Fibroblast of upper back skin (primary cell): ENCODE measurements at regions not wholly inside any gene's neighbourhood (a gene's known extent, or its start where the extent isn't known, plus 50 kb on each side); places are given as distances from the start of the nearest gene placed in this dataset.
A peak's percentile ranks its signal among the peaks of the same experiment; 100 is the strongest.
"Not testable (repeated sequence)": the region's sequence is repeated elsewhere in the genome, so short reads cannot be mapped to it uniquely, and the experiment has no call there.

Source experiments
- DNase-seq: peaks from one replicate; pipeline ENCODE4 v3.0.0-alpha.2; 2013

DNA sequence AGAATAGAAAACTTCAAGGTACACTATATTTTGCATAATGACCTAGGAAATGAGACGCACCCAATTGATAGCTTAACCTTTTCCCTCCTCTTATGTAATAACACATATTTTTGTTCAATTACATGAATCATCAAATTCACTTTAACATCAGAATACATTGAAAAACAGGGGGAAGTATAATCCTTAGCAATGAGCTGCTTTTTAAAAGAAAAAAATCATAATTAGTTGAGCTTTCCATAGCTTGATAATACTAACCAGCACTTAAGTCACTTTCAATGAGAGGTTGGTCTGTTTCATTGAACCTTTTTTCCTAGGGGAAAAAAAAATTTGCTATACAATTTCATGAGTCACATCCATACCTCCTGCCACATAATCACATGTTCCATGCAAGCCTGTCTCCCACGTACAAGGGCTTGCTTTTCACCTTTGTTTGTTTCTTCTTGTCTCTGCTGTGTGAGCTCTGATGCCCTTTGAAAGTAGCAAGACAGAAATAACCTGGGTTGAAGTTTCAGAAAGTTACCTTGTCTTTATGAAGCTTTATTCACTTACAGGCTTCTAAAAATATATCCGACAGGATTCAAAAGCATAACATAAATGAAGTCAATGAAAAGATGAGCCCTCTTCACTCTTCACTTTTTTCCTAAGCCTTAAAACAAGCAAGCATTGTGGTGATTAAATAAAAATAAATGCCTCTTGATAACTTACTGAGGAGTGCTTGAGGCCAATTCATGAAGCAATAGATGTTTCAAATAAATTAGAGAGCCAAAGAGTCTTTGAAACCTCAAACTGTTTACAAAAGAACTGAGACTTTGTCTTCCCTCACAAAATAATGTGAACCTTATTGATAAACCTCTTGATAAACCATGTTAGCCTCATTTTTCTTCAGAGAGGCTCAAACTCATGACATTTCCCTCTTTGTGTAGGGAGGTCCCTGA, 108.5 kb downstream of the FEM1C start:
- no peak for DNase-seq

DNA sequence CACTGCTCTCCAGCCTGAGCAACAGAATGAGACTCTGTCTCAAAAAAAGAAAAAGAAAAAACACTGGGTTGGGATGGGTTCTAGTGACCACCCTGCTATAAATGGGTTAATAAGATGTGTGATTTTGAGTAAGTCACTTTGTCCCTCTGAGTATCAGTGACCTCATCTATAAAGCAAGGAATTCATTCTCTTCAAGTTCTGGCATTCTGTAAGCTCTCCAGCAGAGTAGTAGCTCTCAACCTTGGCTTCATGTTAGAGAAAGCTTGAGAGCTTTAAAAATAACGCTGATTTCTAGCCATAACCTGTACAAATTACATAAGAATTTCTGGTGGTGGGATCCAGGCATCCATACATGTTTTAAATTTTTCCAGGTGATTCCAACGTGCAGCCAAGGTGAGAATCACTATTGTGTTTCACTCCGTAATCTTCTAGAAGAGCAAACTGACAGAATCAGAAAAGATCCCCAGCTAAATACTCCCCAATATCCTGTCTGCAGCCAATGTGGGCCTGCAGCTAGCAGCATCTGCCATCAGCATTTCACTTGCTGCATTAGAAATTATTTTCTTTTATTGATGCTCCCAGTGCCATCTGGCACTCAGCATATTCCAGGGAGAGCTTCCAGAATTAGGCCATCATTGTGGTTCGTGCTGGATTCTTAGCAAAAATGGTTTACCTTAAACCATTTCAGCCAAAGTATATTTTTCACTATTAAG, 109.4 kb downstream of the FEM1C start:
- DNase-seq = no peak

DNA sequence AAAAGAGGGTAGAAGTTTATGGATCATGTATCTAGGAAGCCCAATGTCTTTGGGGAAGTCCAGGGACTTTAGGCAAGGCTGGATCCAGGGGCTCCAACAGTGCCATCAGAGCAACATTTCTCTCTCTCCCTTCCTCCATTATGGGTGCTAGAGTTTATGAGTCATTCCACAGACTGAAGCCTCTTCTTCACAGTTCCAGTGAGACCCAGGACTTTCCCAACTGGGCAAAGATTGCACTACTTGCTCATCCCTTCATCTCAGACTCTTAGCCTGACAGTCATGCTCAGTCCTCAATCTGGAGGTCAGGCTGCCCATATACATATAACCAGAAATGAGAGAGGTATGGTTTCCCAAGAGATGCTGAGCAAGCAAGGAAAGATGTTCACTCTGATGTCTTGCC, 110.7 kb downstream of the FEM1C start:
- no peak for DNase-seq

DNA sequence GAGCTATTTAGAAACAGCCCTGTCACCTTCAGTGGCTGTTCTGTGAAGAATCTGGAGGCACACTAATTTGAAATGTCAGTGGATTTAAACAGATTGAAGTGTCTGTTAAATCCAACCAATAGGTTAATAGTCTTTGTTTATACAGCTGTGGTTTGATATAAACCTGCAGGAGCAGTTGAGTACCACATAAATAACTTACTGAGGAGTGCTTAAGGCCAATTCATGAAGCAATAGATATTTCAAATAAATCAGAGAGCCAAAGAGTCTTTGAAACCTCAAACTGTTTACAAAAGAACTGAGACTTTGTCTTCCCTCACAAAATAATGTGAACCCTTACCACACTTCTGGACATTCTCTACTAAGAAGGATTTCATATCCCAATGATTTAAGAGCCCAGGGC, 111.9 kb downstream of the FEM1C start:
- peak; percentile 40 for DNase-seq

DNA sequence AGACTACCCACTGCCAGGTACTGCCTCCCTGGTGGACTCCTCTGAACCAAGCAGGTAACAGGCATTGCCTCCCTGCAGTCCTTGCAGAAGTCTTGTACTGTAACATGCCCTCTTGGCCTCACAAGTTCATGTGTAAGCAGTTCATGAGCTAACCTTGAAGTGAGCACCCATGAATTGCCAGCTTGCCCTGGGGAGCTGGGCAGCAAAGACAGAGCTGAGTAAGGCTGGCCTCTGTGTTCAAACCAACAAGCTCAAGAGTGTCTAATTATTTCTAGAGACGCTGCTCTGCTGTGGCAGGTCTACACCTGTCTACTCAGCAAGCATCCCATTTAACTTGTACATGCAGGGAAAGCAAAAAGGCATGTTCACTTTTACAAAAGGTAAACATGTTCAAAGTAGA, 113.5 kb downstream of the FEM1C start:
- no peak for DNase-seq

DNA sequence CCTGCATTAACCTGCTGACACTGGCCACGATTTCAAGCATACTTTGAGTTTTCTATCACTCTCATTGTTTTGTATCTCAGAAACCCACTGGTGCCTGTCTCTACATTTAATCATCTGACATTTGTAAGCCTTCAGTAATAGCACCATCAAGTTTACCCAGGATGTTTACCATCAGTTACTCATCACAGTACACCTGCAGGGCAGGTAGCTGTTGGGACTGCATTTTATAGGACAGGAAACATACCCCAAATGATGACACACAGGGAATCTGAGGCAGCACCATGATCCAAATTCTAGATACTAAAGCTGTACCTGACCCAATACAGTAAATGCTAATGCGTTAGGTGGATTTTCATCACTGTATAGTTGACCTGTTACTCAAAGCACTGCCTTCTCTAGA, 114.2 kb downstream of the FEM1C start:
- DNase-seq = no peak

DNA sequence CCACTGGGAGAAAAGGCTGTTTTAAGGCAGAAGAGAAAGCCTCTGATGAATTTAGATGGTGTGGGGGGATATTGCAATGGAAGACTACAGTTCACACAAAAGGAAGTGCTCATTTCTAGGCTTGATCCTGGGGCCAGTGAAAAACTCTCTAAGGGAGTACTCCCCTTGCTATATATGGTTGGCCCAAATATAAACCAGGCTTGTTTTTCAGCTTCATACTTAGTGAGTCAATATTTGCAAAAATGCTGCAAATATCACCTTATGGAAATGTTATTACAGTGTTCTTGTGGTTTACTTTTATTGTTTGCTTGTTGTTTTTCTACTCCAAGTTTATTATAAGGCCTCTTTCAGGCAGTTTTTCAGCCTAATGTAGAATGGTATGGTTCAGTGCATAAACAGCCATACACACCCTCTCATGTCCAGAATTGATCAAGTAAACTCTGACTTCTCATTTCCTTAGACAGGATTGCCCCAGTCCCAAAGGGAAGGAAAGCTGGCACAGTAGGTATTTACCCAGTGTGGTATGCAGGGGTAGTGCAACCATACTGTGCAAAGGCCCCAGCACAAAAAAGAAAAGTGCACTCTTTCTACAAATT, 115.1 kb downstream of the FEM1C start:
- no peak for DNase-seq

DNA sequence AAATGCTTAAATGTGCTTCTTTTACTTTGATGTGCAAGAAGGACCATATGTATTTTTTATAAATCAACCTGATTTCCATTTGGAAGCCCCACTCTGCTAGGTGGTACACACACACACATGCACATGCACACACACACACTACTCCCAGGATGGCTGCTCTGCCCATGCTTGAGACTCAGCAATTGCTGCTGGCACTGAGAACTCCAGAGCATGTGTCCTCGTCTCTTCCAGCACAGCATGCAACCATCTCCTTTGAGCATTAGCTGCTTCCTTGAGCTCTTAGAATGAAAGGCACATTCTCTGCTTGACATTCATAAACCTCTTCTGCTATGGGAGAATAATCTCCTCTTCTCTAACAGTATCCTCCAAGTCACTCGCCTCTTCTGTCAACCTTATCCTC, 115.9 kb downstream of the FEM1C start:
- DNase-seq = no peak

DNA sequence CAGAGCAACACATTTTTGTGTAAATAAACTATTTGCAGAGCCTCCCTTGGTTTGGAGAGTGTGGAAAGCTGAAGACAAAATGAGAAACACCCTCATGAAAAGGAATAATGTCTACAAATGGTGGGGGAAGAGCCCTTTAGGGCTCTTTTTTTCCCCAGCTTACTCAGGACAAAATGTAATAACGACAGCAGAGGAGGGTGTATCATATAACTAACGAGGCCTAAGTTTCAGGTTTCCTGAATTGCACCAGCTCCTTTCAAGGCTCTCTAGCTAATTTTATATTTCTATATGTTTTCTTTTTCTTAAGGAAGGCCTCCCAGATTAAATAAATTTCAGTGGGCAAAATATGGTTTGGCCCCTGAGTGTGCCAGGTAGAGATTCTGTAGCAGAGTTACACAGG, 116.3 kb downstream of the FEM1C start:
- DNase-seq = no peak

DNA sequence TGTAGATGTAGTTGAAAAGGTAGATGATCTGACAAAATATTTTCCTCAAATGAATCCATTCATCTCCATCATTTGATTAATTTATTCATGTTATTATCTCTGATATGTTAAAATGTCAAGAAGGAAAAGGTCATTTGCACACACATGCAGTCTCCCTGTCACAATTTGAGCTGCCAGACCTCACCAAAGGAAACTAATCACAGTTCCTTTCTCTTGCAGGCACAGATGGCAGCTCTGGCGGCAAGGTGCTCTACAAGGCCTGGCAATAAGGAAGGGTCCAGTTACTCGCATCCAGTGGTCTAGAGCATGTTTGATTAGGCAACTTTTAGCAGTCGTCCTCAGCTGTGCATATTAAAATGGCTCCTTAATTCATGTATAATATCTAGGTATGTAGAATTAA, 120.1 kb downstream of the FEM1C start:
- DNase-seq = no peak

DNA sequence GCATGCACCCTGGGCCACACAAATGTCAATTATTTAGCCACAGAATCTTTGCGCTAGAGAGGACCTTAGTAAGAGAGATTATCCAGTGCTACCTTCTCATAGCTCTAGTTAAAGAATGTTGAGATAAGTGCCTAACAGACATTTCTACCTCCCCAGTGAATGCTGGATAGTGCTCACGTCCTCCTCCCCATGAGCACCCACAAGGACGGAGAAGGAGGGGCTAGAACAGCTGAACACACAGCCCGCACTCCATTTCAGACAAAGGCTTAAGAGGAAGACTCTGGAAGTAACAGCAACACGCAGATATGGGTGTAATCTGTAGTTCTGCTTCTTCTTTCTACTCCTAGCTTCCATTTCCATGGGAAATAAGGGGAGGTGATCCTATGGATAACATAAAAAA, 120.5 kb downstream of the FEM1C start:
- no peak for DNase-seq

DNA sequence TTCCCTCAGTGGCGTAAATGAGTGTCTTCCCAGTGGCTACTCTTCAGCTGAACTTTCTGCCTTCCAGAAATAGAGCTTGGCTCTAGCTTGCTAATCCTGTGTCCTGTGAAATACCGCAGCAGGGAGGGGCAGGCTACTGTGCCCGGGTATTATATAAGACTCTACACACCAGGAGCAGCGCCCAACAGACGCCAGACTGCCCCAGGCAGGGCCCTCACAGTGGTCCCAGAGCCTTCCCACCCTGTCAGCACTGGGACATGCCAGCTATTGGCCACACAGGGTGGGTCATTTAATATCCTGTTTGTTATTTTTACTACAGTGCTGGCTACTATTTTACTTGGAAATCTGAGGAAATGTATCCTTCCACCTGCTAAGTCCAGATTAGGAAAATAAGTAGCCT, 121.0 kb downstream of the FEM1C start:
- no peak for DNase-seq

DNA sequence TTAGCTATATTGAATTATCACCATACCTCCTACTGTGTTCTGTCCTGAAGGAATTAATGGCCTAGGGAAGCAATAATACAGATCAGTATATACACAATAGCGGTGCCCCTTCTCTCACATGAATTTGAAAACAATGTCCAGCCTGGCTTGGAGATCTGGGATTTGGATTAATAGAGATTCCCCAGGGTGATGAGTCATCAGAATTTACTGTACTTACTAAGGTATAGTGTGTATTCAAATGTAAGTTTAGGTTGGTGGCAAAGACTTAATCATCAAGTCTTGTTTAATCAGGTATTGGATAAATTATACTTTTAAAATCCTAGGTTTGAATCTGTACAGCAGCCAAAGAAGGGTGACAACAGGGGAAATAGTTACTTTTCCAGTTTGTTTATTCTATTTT, 121.5 kb downstream of the FEM1C start:
- peak; percentile 61 for DNase-seq

DNA sequence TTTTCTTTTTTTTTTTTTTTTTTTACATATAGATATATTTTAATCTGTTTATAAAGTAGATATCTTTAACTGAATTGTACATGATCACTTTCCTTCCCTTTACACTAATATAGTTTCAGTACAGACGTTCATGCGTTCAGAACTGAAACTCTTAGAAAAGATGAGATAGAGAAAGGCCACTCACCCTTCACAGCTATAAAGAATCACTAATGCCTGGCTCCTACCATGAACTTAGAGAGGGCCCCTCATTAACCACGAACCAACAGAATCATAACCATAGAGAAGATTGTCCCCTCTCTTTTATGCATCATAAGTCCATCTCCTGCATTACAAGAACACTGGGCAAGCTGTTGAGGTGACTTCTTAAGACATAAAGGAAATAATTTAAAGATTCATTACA, 123.8 kb downstream of the FEM1C start:
- DNase-seq = not testable (repeated sequence)

DNA sequence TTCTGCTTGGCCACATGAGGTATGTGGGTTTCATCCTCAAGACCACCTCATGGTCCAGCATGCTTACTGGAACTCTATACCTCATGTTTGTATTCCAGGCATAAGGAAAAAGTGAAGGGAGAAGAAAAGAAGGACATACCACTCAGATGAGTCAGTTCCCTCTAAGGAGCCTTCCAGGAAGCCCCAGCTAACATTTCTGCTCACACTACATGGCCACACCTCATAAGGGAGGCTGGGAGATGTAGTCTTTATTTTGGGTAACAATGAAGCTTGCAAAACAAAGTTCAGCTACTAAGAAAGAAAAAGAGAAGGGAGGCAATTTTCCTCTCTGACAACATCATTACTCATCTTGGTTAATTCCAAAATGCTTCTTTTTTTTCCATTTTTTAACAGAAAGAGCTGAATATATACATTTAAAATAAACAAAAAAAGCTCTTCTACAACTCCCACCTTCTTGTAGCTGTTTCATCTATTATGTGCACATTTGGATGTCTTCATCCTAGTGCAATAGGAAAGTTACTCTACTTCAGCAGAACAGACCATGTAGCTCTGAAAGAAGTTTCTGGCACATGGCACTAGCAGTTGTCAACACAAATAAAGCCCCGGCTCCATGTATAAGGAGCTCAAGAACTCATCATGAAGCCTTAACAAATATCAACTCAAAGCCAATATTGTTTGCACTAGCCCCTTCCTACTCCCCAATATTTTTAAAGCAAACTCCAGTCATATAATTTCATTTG, 123.6 kb upstream of the CCDC112 start:
- peak; percentile 97 for DNase-seq

DNA sequence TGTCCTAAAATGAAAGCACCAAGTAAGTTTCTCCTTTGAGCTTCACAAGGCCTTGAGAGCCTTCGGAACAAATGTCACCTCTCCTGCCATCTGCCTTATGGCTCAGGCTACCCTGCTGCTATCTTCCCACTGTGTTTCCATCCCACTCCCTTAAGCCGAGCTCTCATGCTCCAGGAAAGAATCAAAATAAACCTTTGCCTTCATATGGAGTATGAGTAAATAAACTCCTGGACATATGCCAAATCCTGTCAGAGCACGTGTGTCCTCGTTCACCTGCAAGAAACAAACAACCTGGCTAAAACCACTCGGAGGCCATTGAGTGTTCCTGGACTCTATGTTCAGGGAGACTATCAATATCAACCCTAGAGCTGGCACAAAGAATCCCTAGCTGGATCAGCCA, 122.3 kb upstream of the CCDC112 start:
- no peak for DNase-seq

DNA sequence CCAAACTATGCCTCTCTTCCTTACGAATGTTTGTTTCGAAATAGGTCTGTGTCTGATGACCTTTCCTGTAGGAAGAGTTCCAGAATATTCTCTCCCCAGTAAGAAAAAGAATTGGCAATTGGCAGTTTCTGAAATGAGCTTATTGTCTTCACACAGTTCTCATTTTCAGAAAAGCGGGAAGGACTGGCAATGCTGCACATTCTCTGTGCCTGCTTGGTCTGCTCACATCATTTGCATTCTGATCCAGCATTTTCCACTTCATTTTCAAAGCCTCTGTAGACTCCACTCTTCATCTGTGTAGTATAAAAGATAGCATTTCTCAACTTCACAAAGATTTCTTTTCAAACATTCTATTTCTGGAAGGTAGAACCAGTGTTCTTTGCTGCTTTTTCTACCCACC, 120.6 kb upstream of the CCDC112 start:
- DNase-seq = no peak

DNA sequence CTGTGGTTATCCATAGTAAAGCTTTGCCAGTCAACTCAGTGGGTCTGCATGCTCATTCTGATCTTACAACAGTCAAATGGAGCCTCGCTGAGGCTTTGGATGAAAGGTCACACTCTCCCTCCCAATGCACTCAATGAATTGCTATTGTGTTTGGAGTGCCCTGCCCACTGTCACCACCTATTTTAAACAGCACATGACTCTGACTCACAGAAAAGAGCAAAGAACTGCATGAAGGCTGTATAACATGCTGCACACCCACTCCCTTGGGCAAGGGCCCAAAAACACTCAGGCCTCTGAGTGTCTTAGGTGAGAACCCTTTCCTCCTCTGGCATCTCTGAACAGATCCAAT, 118.7 kb upstream of the CCDC112 start:
- DNase-seq = peak; percentile 58

DNA sequence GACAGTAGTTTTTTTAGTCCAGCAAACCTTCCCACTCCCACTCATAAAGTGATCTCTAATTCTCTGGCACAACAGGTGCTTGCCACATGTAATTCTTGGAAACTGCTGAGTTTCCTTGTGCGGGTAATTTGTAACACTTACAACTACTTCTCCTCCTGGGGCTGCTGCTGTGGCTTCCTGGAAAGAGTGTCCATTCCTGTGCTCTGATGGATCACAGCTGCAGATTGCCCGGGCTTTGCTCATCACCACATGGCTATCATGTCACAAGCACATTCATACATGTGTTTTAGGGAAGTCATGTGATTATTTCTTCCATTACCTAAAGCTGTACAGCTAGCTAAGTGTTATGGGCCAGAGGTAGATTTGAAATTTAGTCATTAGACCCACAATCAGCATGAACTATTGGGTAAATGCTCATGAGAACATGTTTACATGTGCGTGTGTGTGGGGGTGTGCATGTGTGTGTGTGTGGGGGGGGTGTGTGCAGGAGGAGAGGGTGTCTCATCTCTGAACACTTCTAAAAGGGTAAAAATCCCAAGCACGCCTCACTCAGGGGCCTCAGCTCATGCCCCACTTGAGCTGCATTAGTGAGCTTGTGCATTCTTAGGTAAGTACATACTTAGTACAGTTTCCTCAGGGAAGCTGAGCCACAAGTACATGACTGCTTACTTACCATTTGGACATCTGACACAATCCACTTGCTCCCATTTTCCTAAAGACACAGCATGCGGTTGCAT, 118.1 kb upstream of the CCDC112 start:
- peak; percentile 97 for DNase-seq

DNA sequence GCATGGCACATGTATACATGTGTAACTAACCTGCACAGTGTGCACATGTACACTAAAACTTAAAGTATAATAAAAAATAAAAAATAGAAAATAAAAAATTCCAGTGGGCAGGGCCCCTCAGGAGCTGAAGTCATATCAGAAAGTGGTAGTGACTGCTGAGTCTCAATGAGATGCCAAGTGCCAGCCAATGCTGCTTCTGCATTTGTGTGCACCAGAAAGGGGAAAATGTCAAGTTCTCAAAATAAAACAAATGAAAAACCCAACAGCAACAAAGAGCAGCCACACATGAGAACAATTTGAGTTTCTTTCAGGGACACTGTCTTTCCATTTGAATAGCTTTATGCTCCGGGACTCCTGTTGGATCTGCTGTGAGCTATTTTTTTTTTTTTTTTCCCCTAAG, 117.2 kb upstream of the CCDC112 start:
- no peak for DNase-seq

DNA sequence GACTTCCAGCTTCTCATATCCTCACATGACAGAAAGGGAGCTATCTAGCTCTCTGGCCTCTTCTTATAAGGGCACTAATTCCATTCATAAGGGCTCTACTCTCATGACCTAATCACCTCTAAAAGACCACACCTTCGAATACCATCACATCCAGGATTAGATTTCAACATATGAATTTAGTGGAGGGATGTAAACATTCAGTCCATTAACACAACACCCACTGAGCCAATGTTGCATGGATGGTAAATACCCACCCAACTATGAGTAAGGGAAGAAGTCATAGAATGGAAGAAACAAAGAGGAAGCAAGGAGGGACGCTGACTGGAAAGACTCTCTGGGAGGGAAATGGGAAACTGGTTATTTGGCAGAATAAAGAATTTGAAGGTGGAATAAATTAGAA, 112.6 kb upstream of the CCDC112 start:
- no peak for DNase-seq

DNA sequence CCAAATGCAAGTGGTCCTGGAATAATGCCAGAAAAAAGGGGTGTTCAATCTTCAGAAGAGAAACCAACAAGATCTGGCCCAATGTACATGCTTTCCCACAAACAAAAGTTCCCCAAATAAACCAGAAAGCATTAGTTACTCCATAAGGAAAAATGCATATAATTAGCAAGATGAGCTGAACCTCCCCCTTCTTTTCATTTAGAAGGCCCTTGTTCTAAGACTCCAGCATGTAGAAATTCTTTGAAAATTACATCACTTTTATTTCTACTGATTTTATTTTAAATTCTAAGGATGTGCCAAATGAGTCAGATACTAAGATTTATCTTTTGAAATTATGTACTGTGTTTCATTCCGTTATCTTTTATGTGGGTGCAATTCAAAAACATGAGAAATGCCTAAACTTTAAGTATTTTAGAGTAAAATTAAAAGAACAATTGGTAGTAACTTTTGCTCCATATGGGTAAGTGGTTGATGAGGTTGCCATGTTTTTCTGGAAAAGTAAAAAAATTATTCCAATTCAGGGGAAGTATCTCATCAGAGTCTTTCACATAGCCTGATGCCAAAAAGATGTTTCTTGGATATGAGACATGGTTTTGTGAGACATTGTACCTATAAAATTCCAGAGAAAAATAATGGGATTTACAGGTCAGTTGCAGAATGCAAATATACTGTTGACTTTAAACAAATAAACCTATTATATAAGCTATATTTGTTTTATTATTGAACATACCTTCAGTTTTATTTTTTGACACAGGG, 106.5 kb upstream of the CCDC112 start:
- peak; percentile 71 for DNase-seq
